IPS-15b (cell line): ENCODE measurements at regions not wholly inside any gene's neighbourhood (a gene's known extent, or its start where the extent isn't known, plus 50 kb on each side); places are given as distances from the start of the nearest gene placed in this dataset.

Experiments
- H3K27me3 ChIP-seq: one replicate; pipeline ENCODE4 v1.6.1; 2013; ENCODE audit warnings: low read length; ENCODE audit not compliant: control insufficient read depth, insufficient read depth
- H3K36me3 ChIP-seq: one replicate; pipeline ENCODE4 v1.6.1; 2013; ENCODE audit warnings: low read length; ENCODE audit not compliant: control insufficient read depth, insufficient read depth
- H3K4me1 ChIP-seq: one replicate; pipeline ENCODE4 v1.6.1; 2013; ENCODE audit warnings: mild to moderate bottlenecking, low read length; ENCODE audit not compliant: control insufficient read depth, insufficient read depth
- H3K4me3 ChIP-seq: one replicate; pipeline ENCODE4 v1.5.1; 2013; ENCODE audit warnings: low read depth, low read length
- H3K9ac ChIP-seq: one replicate; pipeline ENCODE4 v1.6.1; 2013; ENCODE audit warnings: low read depth, mild to moderate bottlenecking, low read length
- H3K9me3 ChIP-seq: one replicate; pipeline ENCODE4 v1.6.1; 2013; ENCODE audit warnings: mild to moderate bottlenecking, low read length; ENCODE audit not compliant: control insufficient read depth, insufficient read depth

- H3K36me3 ChIP-seq = no peaks in the 10 kb centered on the region
- H3K27me3 ChIP-seq = no peaks in the 10 kb centered on the region
- no peaks in the 10 kb centered on the region for H3K4me1 ChIP-seq
- no peaks in the 10 kb centered on the region for H3K9me3 ChIP-seq
- H3K4me3 ChIP-seq = no peak overlapping the region
- H3K9ac ChIP-seq = no peak overlapping the region
These were observed 475.5 kb upstream of the NEGR1 start for GRCh38 chr1:72757843-72758242.

DNA sequence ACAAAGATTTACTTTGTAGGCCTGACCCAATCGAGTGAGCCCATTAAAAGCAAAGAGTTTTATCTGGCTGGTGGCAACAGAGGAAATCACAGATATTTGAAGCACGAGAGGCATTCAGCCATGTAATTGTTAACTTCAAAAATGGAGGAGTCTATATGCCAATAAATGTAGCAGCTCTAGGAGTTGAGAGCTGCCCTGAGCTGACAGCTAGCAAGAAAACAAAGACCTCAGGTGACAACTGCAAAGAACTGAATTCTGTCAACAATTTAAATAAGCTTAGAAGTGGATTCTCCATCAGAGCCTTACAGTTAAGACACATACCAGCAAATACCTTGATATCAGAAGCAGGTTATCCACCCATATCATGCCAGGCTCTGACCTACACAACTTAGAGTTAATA lies 463.1 kb upstream of the NEGR1 start:
- H3K4me3 ChIP-seq = no peak overlapping the region
- H3K9me3 ChIP-seq = no peaks in the 10 kb centered on the region
- no peaks in the 10 kb centered on the region for H3K27me3 ChIP-seq
- H3K9ac ChIP-seq = no peak overlapping the region
- no peaks in the 10 kb centered on the region for H3K4me1 ChIP-seq
- no peaks in the 10 kb centered on the region for H3K36me3 ChIP-seq

GRCh38 chr1:72734415-72734814 lies 452.1 kb upstream of the NEGR1 start:
- H3K9ac ChIP-seq = no peak overlapping the region
- H3K4me1 ChIP-seq = no peaks in the 10 kb centered on the region
- no peaks in the 10 kb centered on the region for H3K36me3 ChIP-seq
- no peak overlapping the region for H3K4me3 ChIP-seq
- H3K9me3 ChIP-seq = no peaks in the 10 kb centered on the region
- no peaks in the 10 kb centered on the region for H3K27me3 ChIP-seq

- H3K9me3 ChIP-seq = no peaks in the 10 kb centered on the region
- no peak overlapping the region for H3K4me3 ChIP-seq
- H3K27me3 ChIP-seq = no peaks in the 10 kb centered on the region
- no peak overlapping the region for H3K9ac ChIP-seq
- H3K36me3 ChIP-seq = no peaks in the 10 kb centered on the region
- H3K4me1 ChIP-seq = no peaks in the 10 kb centered on the region
These were observed 442.9 kb upstream of the NEGR1 start for GRCh38 chr1:72724951-72725861.

- Histone ChIP-seq H3K27me3 (no peaks in the 10 kb centered on the region), H3K36me3 (no peaks in the 10 kb centered on the region), H3K4me1 (no peaks in the 10 kb centered on the region), H3K4me3 (no peak overlapping the region), H3K9ac (no peak overlapping the region), H3K9me3 (no peaks in the 10 kb centered on the region)
These were observed 423.6 kb upstream of the NEGR1 start for GRCh38 chr1:72705921-72706320.

DNA sequence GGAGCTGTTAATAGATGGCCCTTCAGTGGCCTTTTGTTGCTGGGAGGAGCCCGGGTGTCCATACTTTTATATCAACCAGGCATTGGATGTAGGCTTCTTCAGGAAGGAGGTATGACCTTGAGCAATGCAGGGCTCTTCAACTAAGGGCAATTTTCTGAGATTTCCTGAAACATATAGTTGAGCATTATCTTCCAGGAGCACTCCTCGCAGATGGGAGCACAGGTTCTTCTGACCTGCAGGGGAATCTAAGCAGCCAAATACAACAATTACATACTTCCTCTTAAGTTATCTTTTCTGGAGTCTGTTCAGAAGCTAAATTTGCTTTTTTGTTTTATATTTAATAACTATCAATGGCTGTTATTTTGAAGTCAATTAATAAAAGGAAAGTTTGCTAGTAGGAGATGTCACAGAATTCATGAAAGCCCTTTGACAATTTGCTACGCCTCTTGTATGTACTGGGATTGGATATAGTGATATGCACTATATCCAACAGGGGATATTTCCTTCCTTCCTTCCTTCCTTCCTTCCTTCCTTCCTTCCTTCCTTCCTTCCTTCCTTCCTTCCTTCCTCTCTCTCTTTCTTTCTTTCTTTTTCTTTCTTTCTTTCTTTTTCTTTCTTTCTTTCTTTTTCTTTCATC lies 422.6 kb upstream of the NEGR1 start:
- Histone ChIP-seq H3K9me3 (no peaks in the 10 kb centered on the region), H3K36me3 (no peaks in the 10 kb centered on the region), H3K4me1 (no peaks in the 10 kb centered on the region), H3K9ac (no peak overlapping the region), H3K27me3 (no peaks in the 10 kb centered on the region), H3K4me3 (no peak overlapping the region)

DNA sequence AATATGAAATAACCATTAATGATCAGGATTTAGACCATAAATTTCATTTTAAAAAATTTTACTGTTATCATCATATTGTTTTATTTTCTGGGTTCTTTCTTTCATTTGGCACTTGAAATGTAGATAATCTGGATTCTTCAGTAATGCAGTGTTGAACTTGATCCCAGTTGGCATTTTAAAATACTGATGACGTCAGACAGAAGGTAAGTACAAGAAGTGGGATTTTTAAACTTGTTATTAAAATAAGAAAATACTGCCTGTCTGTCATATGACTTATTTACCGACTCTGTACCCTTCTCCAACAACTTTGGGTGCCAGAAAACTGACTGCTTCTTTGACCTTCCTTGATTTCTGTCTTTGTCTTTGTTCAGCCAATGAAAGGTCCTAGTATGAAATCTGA lies 415.1 kb upstream of the NEGR1 start:
- H3K4me3 ChIP-seq = no peak overlapping the region
- peaks cover 4% of the 10 kb centered on the region for H3K9me3 ChIP-seq
- H3K27me3 ChIP-seq = no peaks in the 10 kb centered on the region
- no peaks in the 10 kb centered on the region for H3K36me3 ChIP-seq
- H3K4me1 ChIP-seq = no peaks in the 10 kb centered on the region
- H3K9ac ChIP-seq = no peak overlapping the region

DNA sequence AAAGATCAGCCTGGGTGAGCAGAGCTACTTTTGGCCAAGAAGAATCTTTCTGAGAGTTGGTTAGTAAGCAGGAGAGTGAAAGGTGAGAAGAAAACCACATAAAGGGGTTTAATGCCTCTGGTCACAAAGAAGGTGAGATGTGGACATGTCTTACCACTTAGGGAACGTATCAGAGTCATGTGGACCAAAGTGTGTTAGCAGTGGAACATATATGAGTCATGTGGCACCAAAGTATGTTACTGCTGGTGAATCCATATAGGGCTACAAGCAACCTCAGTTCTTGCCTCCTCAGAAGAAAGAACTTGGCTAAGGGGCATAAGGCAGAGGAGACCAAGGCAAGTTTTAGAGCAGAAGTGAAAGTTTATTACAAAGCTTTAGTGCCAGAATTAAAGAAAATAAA lies 411.6 kb upstream of the NEGR1 start:
- no peak overlapping the region for H3K9ac ChIP-seq
- no peaks in the 10 kb centered on the region for H3K27me3 ChIP-seq
- no peaks in the 10 kb centered on the region for H3K36me3 ChIP-seq
- no peak overlapping the region for H3K4me3 ChIP-seq
- H3K9me3 ChIP-seq = peaks cover 10% of the 10 kb centered on the region
- H3K4me1 ChIP-seq = no peaks in the 10 kb centered on the region

- Histone ChIP-seq H3K4me3 (no peak overlapping the region), H3K9me3 (peaks cover 10% of the 10 kb centered on the region), H3K9ac (no peak overlapping the region), H3K4me1 (no peaks in the 10 kb centered on the region), H3K36me3 (no peaks in the 10 kb centered on the region), H3K27me3 (no peaks in the 10 kb centered on the region)
These were observed 411.0 kb upstream of the NEGR1 start for GRCh38 chr1:72693376-72693775.

DNA sequence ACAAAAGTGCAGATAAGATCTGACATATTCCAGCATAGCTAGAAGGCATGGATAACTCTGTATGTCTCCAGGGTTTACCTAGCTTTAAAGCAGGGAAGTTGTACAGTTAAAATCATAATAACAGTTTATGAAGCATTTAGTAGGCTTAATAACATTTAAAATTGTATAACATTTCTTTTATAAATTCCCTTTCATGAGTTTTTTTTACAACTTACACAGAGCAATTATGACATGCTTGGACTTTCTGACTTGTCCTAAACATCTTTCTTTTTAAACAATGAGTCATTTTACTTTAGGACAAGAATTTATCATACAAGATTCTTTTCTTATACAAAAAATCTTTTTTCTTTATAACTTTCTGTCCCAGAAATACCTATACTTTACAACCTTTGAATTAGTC lies 408.5 kb upstream of the NEGR1 start:
- H3K36me3 ChIP-seq = no peaks in the 10 kb centered on the region
- no peaks in the 10 kb centered on the region for H3K27me3 ChIP-seq
- H3K4me3 ChIP-seq = no peak overlapping the region
- H3K4me1 ChIP-seq = no peaks in the 10 kb centered on the region
- H3K9me3 ChIP-seq = peaks cover 10% of the 10 kb centered on the region
- no peak overlapping the region for H3K9ac ChIP-seq

DNA sequence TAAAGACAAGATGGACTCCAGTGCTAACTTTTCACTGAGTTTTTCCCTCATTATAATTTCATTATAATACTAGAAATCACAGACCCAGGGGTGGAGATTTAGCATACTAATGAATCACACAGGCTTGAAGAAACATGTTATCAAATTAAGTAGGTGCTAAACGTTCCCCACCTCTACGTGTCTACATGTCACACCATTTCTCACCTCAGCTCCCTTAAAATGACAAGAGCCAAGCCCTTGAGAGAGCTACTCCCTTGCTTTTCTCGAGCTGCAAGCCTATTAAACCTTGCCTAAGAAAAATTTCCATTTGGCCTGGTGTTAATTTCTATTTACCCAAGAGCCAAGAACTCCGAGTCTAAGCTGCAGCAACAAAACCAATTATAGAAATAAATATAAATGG lies 396.3 kb upstream of the NEGR1 start:
- H3K9me3 ChIP-seq = no peaks in the 10 kb centered on the region
- H3K27me3 ChIP-seq = no peaks in the 10 kb centered on the region
- H3K36me3 ChIP-seq = no peaks in the 10 kb centered on the region
- no peak overlapping the region for H3K4me3 ChIP-seq
- no peak overlapping the region for H3K9ac ChIP-seq
- no peaks in the 10 kb centered on the region for H3K4me1 ChIP-seq

GRCh38 chr1:72670902-72671301 lies 388.6 kb upstream of the NEGR1 start:
- H3K27me3 ChIP-seq = no peaks in the 10 kb centered on the region
- peaks cover 8% of the 10 kb centered on the region for H3K4me1 ChIP-seq
- no peaks in the 10 kb centered on the region for H3K9me3 ChIP-seq
- H3K4me3 ChIP-seq = no peak overlapping the region
- H3K9ac ChIP-seq = no peak overlapping the region
- H3K36me3 ChIP-seq = no peaks in the 10 kb centered on the region
